ENCODE measurements at regions not wholly inside any gene's neighbourhood (a gene's known extent, or its start where the extent isn't known, plus 50 kb on each side); places are given as distances from the start of the nearest gene placed in this dataset.

GRCh38 chr1:220369511-220369910, 97.3 kb upstream of the RAB3GAP2 start:
- H2AFZ ChIP-seq (ENCODE audit: low read depth, low read length), result no peak overlapping the region
- H3K9ac ChIP-seq (ENCODE audit: low read length), result no peak overlapping the region
- H3K27ac ChIP-seq (ENCODE audit: low read length), result no peak overlapping the region
- H3K27me3 ChIP-seq (ENCODE audit: insufficient read depth, low read depth, low read length), result no peaks in the 10 kb centered on the region
- no peaks in the 10 kb centered on the region for H3K9me2 ChIP-seq (ENCODE audit: insufficient read depth, low read length)
- no peaks in the 10 kb centered on the region for H3K36me3 ChIP-seq (ENCODE audit: insufficient read depth, low read length)
- H3K4me2 ChIP-seq (ENCODE audit: low read length), result no peak overlapping the region
- TF ChIP-seq EP300 (conservative IDR thresholded peaks at IDR 0.05; ENCODE audit: poor library complexity, severe bottlenecking) (no peak), EZH2 (IDR thresholded peaks at IDR 0.05; ENCODE audit: borderline replicate concordance, insufficient read depth, low read length, poor library complexity, severe bottlenecking) (no peak), SMC3 (conservative IDR thresholded peaks at IDR 0.05; ENCODE audit: poor library complexity) (no peak), REST (IDR thresholded peaks at IDR 0.05; ENCODE audit: borderline replicate concordance) (no peak), POLR2AphosphoS5 (IDR thresholded peaks at IDR 0.05) (no peak), TAF1 (IDR thresholded peaks at IDR 0.05; ENCODE audit: low read depth) (no peak), MXI1 (conservative IDR thresholded peaks at IDR 0.05; ENCODE audit: poor library complexity, severe bottlenecking) (no peak)
- TF ChIP-seq, protein P1, sequence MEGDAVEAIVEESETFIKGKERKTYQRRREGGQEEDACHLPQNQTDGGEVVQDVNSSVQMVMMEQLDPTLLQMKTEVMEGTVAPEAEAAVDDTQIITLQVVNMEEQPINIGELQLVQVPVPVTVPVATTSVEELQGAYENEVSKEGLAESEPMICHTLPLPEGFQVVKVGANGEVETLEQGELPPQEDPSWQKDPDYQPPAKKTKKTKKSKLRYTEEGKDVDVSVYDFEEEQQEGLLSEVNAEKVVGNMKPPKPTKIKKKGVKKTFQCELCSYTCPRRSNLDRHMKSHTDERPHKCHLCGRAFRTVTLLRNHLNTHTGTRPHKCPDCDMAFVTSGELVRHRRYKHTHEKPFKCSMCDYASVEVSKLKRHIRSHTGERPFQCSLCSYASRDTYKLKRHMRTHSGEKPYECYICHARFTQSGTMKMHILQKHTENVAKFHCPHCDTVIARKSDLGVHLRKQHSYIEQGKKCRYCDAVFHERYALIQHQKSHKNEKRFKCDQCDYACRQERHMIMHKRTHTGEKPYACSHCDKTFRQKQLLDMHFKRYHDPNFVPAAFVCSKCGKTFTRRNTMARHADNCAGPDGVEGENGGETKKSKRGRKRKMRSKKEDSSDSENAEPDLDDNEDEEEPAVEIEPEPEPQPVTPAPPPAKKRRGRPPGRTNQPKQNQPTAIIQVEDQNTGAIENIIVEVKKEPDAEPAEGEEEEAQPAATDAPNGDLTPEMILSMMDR (IDR thresholded peaks at IDR 0.05; ENCODE audit: poor library complexity, severe bottlenecking), result no peak
- H3K9me3 ChIP-seq (ENCODE audit: low read length), result no peaks in the 10 kb centered on the region
- H3F3A ChIP-seq (ENCODE audit: insufficient read depth, low read length, poor library complexity, severe bottlenecking), result no peaks in the 10 kb centered on the region
- H4K20me1 ChIP-seq (ENCODE audit: insufficient read depth), result no peaks in the 10 kb centered on the region
- no peak overlapping the region for H3K4me3 ChIP-seq (ENCODE audit: low read length)
- no peaks in the 10 kb centered on the region for H3K79me2 ChIP-seq (replicated peaks; ENCODE audit: insufficient read depth, low read length)

- no peak overlapping the region for H3K9ac ChIP-seq (ENCODE audit: low read length)
- H2AFZ ChIP-seq (ENCODE audit: low read depth, low read length), result no peak overlapping the region
- H3K9me3 ChIP-seq (ENCODE audit: low read length), result no peaks in the 10 kb centered on the region
- no peaks in the 10 kb centered on the region for H3K27me3 ChIP-seq (ENCODE audit: insufficient read depth, low read depth, low read length)
- no peaks in the 10 kb centered on the region for H4K20me1 ChIP-seq (ENCODE audit: insufficient read depth)
- H3K4me2 ChIP-seq (ENCODE audit: low read length), result no peak overlapping the region
- H3K36me3 ChIP-seq (ENCODE audit: insufficient read depth, low read length), result no peaks in the 10 kb centered on the region
- no peak for TF ChIP-seq EP300 (conservative IDR thresholded peaks at IDR 0.05; ENCODE audit: poor library complexity, severe bottlenecking)
- no peak for TF ChIP-seq REST (IDR thresholded peaks at IDR 0.05; ENCODE audit: borderline replicate concordance)
- TF ChIP-seq SMC3 (conservative IDR thresholded peaks at IDR 0.05; ENCODE audit: poor library complexity), result no peak
- no peak overlapping the region for H3K4me3 ChIP-seq (ENCODE audit: low read length)
- H3K79me2 ChIP-seq (replicated peaks; ENCODE audit: insufficient read depth, low read length), result no peaks in the 10 kb centered on the region
- no peaks in the 10 kb centered on the region for H3F3A ChIP-seq (ENCODE audit: insufficient read depth, low read length, poor library complexity, severe bottlenecking)
- no peak overlapping the region for H3K27ac ChIP-seq (ENCODE audit: low read length)
- H3K9me2 ChIP-seq (ENCODE audit: insufficient read depth, low read length), result no peaks in the 10 kb centered on the region
Measured at GRCh38 chr1:220368352-220369265, 96.4 kb upstream of the RAB3GAP2 start.
